HG02885 (cell line): ENCODE measurements at regions not wholly inside any gene's neighbourhood (a gene's known extent, or its start where the extent isn't known, plus 50 kb on each side); places are given as distances from the start of the nearest gene placed in this dataset.

ENCODE experiments used
- ATAC-seq: cut with Tn5 transposase; IDR thresholded peaks from one replicate; pipeline ENCODE4 v1.9.1; 2021; ENCODE audit warnings: mild to moderate bottlenecking; ENCODE audit not compliant: unreplicated experiment, poor library complexity

DNA sequence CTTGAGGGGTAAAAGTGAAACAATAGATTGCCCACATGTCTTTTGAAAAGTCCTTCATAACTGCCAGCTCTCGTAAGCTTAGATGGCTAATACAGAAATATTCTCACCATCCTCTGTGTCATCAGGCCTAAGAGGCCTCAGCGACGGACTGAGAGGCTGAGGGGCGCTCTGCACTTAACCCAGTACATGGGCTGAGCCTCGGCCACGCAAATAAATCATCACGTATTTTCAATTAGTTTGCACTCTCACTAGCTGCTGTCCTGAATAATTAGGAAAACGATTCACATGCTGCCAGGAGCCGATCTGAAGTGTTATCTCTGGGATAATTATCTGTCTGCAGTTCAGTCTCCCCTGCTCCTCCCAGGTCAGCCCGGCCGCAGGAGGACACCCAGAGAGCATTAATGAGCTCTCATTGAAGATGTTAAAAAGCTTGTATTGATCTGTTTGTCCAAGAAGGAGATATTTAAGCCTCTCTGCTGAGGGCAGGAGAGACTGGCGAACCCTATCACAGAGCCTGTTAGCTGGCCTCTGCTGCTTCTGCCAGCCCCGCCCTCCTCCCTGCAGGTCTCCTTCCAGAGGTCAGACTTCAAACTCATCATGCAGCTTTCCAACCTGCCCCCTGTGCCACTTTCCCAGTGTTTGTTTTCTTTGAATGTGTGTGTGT lies 1051.3 kb downstream of the VRK1 start:
- ATAC-seq: no peak

DNA sequence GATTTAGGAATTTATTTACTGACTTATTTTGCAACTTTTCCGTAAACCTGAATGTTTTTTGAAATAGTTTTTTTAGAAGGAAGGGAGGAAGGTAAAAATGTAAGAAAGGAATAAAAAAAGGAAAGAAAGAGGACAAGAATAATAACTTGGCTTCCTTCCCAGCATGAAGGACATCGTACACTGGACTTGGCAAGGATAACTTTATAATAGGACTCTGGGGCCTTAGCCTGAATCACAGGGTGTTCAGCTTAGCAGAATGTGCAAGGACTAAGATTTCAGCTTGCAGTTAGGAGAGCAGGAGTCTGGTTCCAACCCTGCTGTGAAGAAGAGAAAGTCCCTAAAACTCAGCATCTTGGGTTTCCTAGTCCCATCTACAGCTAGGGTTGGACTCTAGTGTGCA lies 1053.3 kb downstream of the VRK1 start:
- ATAC-seq: no peak

GRCh38 chr14:97850886-97851285 lies 1053.7 kb downstream of the VRK1 start:
- ATAC-seq: no peak

- ATAC-seq: no peak
Observed at GRCh38 chr14:97851428-97851995, 1054.3 kb downstream of the VRK1 start.

- no peak for ATAC-seq
Observed at GRCh38 chr14:97854918-97855317, 1057.7 kb downstream of the VRK1 start.

DNA sequence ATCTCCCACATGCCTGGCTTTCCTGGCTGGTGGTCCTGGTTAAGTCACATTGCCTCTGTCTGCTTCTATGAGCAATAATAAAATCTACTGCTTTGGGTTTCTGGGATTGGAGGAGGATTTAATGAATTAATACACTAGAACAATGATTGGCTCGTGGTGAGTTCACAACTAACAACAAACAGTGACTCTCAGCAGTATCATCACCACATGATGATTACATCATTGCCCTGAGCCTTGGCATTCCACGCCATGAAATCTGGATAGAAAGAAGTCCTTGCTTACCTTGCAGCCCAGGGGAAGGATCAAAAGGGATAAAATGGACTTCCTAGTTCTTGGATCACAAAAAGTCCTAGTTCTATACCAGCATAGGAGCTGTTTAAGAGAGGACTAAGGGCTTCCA lies 1069.0 kb downstream of the VRK1 start:
- no peak for ATAC-seq

GRCh38 chr14:97866664-97867063 lies 1069.5 kb downstream of the VRK1 start:
- no peak for ATAC-seq

DNA sequence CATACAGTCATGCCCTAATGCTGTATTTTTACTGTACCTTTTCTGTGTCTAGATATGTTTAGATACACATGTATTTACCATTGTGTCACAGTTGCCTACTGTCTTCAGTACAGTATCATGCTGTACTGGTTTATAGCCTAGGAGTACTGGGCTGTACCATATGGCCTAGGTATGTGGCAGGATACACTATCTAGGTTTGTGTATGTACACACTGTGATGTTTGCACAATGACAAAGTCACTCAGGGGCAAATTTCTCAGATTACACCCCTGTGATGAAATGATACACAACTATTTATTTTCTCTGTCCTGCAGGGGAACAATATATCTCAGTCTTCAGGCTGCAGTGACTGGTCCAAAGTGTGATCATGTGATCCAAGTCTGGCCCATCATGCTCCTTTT lies 1076.1 kb downstream of the VRK1 start:
- no peak for ATAC-seq

DNA sequence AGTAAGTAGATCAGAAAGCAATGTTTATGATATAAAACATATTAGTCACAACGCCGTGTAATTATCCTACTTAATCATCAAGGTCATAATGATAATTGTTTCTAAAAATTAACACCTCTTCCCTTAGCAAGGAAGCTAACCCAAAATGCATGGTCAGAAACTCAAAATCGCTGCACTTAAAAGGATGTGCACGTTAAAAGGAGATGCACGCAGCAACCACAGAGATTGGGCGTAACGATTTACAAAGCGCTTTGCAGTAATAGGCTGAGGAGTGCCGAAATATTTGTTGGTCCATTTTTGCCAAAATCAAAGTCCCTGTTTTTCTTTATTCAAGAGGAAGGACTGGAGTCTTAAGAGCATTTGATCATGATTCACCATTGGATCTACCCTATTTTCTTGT lies 1077.2 kb downstream of the VRK1 start:
- ATAC-seq: no peak

GRCh38 chr14:97878206-97878605 lies 1081.0 kb downstream of the VRK1 start:
- ATAC-seq: no peak

- ATAC-seq: no peak
Observed at GRCh38 chr14:97878727-97879126, 1081.5 kb downstream of the VRK1 start.

DNA sequence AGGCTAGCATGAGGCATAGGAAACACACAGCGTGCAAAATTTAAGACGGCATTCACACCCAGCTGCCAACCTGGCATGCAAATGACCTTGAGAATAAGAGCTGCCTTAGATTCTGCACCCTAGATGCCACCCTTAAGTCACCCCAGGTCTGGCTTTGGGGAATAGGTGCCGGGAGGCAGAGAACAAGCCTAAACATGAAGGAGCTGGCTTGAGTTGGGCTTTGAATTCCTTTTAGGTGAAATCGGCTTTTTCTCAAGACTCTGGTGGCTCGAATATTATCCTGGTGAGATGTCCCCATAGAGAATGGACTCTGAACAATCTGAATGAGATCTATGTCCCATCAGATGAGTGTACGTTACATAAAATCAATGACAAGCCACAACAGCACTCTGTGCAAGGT lies 1090.5 kb downstream of the VRK1 start:
- no peak for ATAC-seq

- ATAC-seq: no peak
Observed at GRCh38 chr14:97888331-97888730, 1091.1 kb downstream of the VRK1 start.

DNA sequence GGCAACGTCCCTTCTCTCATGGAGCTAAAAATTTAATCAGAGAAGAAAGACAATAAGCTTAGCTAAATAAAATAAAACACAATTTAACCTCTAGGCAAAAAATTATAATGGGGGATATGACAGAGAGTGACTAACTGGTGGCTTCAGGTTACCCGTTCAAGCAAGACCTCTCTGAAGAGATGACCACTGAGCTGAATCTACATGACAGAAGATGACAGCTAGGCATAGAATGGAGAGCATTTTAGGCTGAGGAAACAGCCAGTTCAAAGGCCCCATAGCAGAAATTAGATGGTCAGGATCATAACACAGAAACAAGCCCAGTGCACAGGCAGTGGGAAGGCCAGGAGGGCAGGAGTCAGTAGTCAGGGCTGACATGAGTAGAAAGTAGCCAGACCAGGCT lies 1094.3 kb downstream of the VRK1 start:
- no peak for ATAC-seq

DNA sequence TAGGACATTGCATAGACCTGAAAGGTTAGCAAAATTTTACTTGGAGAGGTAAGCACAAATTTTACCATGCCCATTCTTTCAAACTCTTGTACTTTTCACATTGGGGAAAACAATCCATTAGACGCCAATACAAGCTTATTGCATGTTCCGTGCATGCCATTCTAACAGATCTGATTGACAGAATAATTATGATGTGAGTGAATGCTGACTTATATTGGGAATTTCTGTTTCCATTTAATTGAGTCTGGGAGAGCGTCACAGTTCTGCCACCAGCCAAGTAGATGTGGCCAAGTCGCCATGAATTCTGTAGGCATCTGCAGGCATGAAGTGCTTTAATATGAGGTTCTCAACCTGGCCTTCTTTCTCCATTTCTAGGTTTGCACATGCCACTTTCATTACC lies 1097.4 kb downstream of the VRK1 start:
- no peak for ATAC-seq

GRCh38 chr14:97900196-97900854 lies 1103.1 kb downstream of the VRK1 start:
- no peak for ATAC-seq

DNA sequence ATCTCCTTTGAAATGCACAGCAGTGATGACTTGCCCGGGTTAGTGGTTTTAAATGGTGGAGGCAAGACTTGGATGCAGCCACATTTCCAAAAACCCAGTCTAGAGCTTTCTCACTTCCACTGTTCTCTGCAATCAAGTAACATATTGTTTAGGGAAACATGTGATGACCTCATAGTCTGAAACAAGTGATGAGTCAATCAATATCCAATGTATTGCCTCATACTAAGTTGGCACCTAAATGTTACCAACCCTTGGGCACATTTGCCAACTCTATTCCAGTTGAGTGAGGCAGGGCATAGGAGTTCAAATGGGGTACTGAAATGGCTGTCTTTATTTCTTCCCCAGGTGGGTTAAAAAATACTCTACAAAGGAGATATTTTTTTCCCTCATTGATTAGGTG lies 1105.4 kb downstream of the VRK1 start:
- ATAC-seq: no peak

- ATAC-seq: no peak
Observed at GRCh38 chr14:97903821-97904220, 1106.6 kb downstream of the VRK1 start.

- ATAC-seq: no peak
Observed at GRCh38 chr14:97912217-97912616, 1115.0 kb downstream of the VRK1 start.

- ATAC-seq: no peak
Observed at GRCh38 chr14:97916100-97916499, 1118.9 kb downstream of the VRK1 start.

DNA sequence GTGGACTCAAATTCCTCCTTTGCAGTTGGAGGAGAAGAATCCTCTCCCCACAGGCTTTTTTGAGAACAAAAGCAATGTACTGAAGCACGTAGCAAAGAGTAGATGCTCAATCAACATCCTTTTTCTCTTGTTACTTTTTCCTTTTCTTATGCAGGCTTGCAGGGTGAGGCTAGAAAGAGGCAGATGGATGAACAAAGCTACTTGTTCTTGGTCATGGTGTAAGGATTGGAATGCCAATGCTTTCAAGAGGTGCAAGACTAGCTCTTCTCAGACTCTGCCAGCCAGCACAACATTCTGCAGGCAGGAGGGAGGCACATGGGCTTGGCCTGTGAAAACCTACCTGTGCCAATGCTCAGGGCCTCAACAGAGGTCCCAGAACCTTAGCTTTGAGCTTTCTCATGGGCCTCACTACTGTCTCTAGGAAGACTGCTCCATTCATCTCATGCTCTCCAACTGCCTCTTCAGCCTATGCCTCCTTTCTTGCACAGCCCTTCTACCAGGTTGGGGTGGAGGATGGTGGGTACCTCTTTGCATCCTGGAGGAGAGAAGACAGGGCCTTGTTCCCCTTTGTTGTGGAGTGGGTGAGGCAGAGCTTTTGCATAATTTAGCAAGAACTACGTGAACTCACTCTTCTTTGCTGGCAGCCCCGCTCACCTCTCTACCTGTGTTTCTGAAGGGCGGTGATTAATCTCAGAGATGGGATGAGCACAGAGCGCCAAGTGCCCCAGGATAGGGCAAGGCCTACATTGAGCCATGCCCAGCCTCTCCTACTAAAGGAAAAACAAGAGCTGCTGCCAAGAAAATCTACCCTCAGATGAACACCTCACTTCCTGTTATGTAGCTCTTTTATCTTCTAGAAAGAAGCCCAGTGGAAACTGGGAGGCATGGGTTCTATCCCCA lies 1119.7 kb downstream of the VRK1 start:
- no peak for ATAC-seq
